Glutamatergic neuron (in vitro differentiated cells): ENCODE measurements at regions not wholly inside any gene's neighbourhood (a gene's known extent, or its start where the extent isn't known, plus 50 kb on each side); places are given as distances from the start of the nearest gene placed in this dataset.

Experiments
- DNase-seq: peaks from one replicate; pipeline ENCODE4 v3.0.0; 2022
- H3K27ac Mint-ChIP-seq: one replicate; pipeline ENCODE4 v1.8.0; 2020; ENCODE audit warnings: mild to moderate bottlenecking, mixed read lengths, inconsistent platforms; ENCODE audit not compliant: unreplicated experiment
- H3K27me3 Mint-ChIP-seq: one replicate; pipeline ENCODE4 v1.8.0; 2020; ENCODE audit warnings: mild to moderate bottlenecking, moderate library complexity, mixed read lengths, inconsistent platforms; ENCODE audit not compliant: unreplicated experiment
- H3K36me3 Mint-ChIP-seq: one replicate; pipeline ENCODE4 v1.8.0; 2020; ENCODE audit warnings: mild to moderate bottlenecking, mixed read lengths, inconsistent platforms; ENCODE audit not compliant: unreplicated experiment
- H3K4me1 Mint-ChIP-seq: one replicate; pipeline ENCODE4 v1.8.0; 2020; ENCODE audit warnings: mild to moderate bottlenecking, low read depth, mixed read lengths, inconsistent platforms; ENCODE audit not compliant: unreplicated experiment
- H3K4me3 Mint-ChIP-seq: one replicate; pipeline ENCODE4 v1.8.0; 2020; ENCODE audit warnings: mild to moderate bottlenecking, mixed read lengths, inconsistent platforms; ENCODE audit not compliant: unreplicated experiment
- H3K9me3 Mint-ChIP-seq: one replicate; pipeline ENCODE4 v1.8.0; 2020; ENCODE audit warnings: mild to moderate bottlenecking, moderate library complexity, mixed read lengths, inconsistent platforms; ENCODE audit not compliant: unreplicated experiment
- TF ChIP-seq, protein P1 (sequence below): fragments of 200-600 bp; sonication (generic); IDR thresholded peaks from one replicate; pipeline ENCODE4 v1.5.0; 2021; ENCODE audit not compliant: partially characterized antibody, unreplicated experiment

DNA sequence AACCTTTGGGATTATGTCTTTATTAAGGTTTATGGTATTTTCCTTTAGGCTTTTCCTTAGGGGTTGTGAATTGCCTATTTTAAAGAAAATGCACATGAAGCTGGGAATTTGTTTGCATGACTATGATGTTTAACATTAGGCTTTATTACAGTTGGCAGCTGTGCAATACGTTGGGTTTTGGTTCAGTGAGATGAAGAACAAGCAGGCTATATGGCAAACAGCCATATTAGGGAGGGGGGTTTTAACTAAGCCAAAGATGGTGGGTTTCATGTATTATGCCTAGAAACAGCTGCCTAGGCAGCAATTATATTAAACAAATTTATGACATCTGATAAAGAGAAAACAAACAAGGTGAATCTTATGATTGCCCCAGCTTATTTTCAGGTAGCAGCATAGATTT, 880.8 kb downstream of the FAM181B start:
- no peak for DNase-seq
- no peaks in the 10 kb centered on the region for H3K36me3 Mint-ChIP-seq
- H3K27me3 Mint-ChIP-seq, result no peaks in the 10 kb centered on the region
- H3K4me1 Mint-ChIP-seq, result peaks cover 8% of the 10 kb centered on the region
- no peaks in the 10 kb centered on the region for H3K9me3 Mint-ChIP-seq
- TF ChIP-seq, protein P1, sequence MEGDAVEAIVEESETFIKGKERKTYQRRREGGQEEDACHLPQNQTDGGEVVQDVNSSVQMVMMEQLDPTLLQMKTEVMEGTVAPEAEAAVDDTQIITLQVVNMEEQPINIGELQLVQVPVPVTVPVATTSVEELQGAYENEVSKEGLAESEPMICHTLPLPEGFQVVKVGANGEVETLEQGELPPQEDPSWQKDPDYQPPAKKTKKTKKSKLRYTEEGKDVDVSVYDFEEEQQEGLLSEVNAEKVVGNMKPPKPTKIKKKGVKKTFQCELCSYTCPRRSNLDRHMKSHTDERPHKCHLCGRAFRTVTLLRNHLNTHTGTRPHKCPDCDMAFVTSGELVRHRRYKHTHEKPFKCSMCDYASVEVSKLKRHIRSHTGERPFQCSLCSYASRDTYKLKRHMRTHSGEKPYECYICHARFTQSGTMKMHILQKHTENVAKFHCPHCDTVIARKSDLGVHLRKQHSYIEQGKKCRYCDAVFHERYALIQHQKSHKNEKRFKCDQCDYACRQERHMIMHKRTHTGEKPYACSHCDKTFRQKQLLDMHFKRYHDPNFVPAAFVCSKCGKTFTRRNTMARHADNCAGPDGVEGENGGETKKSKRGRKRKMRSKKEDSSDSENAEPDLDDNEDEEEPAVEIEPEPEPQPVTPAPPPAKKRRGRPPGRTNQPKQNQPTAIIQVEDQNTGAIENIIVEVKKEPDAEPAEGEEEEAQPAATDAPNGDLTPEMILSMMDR, result no peak
- H3K4me3 Mint-ChIP-seq, result no peak overlapping the region
- H3K27ac Mint-ChIP-seq, result no peak overlapping the region

DNA sequence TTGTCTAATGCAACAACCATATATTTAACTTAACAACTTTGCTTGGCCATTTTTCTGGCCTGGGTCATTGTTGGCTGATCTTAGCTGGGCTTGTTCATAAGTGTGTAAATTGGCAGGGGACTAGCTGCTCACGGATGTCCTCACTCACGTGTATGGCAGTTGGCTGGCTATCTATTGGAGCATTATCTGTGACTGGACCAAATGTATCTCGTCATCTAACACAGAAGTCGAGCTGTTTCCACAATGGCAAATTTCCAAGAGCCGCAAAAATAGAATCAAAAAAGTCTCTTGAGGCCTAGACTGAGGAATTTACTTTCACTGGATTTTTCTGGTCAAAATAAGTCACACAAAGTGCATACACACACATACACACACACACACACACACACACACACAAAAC, 893.3 kb downstream of the FAM181B start:
- H3K27me3 Mint-ChIP-seq, result no peaks in the 10 kb centered on the region
- no peaks in the 10 kb centered on the region for H3K36me3 Mint-ChIP-seq
- H3K4me1 Mint-ChIP-seq, result peaks cover 3% of the 10 kb centered on the region
- TF ChIP-seq, protein P1, result no peak
- DNase-seq, result no peak
- H3K27ac Mint-ChIP-seq, result no peak overlapping the region
- H3K9me3 Mint-ChIP-seq, result peaks cover 2% of the 10 kb centered on the region
- H3K4me3 Mint-ChIP-seq, result no peak overlapping the region

DNA sequence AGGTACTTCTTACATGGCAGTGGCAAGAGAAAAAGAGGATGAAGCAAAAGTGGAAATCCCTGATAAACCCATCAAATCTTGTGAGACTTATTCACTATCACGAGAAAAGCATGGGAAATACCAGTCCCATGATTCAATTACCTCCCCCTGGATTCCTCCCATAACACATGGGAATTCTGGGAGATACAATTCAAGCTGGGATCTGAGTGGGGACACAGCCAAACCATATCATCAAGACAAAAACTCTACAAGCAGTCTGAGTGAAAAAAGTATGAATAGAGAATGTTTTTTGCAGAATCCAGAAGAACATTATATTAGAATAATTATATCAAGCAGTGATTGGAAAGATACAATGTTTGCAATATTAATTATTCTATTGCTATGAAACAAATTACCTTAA, 893.7 kb downstream of the FAM181B start:
- TF ChIP-seq, protein P1, result no peak
- no peak overlapping the region for H3K27ac Mint-ChIP-seq
- no peaks in the 10 kb centered on the region for H3K27me3 Mint-ChIP-seq
- H3K4me3 Mint-ChIP-seq, result no peak overlapping the region
- H3K4me1 Mint-ChIP-seq, result peaks cover 3% of the 10 kb centered on the region
- DNase-seq, result no peak
- H3K9me3 Mint-ChIP-seq, result peaks cover 2% of the 10 kb centered on the region
- no peaks in the 10 kb centered on the region for H3K36me3 Mint-ChIP-seq

DNA sequence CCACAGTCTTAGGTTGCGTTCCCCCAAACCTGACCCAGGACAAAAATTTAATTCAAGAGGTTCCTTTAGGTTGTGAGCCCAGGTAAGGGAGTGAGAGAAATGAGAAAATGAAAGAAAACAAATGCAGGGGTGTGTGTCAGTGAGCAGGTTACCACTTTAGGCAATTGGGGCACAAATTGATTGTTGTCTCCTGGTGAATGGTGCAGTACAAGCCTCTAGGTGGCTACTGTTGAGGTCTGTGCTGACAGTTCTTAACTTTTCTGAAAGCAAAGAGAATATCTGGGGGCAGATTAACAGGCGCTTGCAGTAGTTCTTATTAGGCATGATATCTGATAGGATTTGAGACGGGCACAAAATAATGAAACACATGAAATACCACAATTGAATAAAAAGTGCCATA, 894.6 kb downstream of the FAM181B start:
- peaks cover 3% of the 10 kb centered on the region for H3K4me1 Mint-ChIP-seq
- no peak overlapping the region for H3K4me3 Mint-ChIP-seq
- H3K9me3 Mint-ChIP-seq, result peaks cover 2% of the 10 kb centered on the region
- no peak for DNase-seq
- H3K36me3 Mint-ChIP-seq, result no peaks in the 10 kb centered on the region
- no peaks in the 10 kb centered on the region for H3K27me3 Mint-ChIP-seq
- H3K27ac Mint-ChIP-seq, result no peak overlapping the region
- TF ChIP-seq, protein P1, result no peak

DNA sequence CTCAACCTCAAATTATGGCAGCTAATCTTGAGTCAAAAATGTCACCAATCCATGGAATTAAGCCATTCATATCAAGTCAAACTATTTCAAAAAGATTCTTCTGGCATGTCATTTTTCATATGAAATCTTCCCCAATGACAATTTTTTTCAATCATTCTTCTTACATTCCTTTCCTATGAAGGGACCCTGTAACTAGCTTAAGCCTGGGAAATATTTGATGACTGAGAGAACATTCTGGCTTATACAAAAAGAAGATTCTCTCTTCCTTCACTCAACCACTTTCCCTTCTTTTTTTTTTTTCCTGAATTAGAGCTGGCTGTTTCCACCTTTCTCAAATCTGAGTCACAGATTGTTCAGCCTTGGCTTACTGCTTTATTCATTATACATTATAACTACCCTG, 903.7 kb downstream of the FAM181B start:
- TF ChIP-seq, protein P1, result no peak
- Mint-ChIP-seq H3K27ac (no peak overlapping the region), H3K27me3 (no peaks in the 10 kb centered on the region), H3K4me3 (no peak overlapping the region), H3K36me3 (peaks cover 8% of the 10 kb centered on the region), H3K4me1 (peaks cover 7% of the 10 kb centered on the region), H3K9me3 (peaks cover 3% of the 10 kb centered on the region)
- no peak for DNase-seq
